ENCODE measurements at regions not wholly inside any gene's neighbourhood (a gene's known extent, or its start where the extent isn't known, plus 50 kb on each side); places are given as distances from the start of the nearest gene placed in this dataset.

DNA sequence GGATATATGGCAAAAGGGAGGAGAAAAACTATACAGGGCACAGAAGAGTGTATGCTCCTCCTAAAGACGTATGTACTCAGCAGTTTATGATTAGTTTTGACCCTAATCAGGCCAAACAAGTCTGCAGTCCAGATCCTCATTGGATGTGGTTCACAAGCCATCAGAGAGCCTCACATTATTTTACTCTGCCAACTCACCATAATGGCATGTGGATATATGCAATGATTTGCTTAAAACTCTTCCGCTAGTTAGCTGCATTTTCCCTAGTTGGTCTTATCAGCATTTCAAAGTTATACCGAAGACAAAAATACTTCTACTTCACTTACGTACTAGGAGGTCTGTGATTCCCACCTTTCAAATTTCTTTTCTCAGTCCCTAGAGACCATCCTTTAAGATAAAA is 198.4 kb downstream of the CMPK2 start:
- no peak for DNase-seq (ENCODE audit: low spot score)

DNA sequence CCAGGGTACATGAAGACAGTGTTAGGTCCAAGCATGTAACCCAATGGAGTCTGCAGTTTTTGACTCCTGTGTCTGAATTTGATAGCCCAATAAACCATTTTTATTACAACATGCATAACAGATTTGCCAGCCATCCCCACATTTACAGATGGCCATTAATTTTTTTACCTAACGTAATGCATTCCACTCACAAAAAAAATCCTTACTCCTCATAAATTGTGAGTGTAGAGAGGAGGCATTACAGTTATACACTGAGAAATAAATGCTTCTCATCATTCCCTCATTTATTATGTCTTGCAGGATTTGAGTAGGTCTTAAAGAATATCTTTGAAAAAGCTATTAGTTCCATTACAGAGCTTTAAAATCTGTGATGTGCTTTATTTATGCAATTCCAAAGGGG is 193.8 kb downstream of the CMPK2 start:
- no peak for DNase-seq (ENCODE audit: low spot score)

- no peak for DNase-seq (ENCODE audit: low spot score)
Observed at GRCh38 chr2:6674381-6674780, 191.3 kb downstream of the CMPK2 start.

GRCh38 chr2:6675791-6676190 is 189.9 kb downstream of the CMPK2 start:
- DNase-seq (ENCODE audit: low spot score), result no peak

DNA sequence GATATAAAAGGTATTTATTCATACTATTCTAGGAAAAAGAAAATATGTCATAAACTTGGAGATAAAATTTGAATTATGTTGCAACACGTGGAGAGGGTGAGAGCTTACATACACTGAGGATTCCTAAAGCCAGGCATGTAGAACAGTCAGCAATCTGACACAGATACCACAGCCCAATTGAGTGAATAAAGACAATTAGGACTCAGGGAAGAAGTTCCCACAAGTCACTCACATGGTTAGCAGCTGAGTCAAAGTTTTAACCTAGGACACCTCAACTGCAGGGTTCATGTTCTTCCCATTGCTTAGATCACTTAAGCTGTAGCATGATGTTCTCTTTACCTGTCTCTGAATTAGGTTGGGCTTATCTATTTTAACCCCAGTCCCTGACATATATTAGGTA is 189.5 kb downstream of the CMPK2 start:
- no peak for DNase-seq (ENCODE audit: low spot score)

DNA sequence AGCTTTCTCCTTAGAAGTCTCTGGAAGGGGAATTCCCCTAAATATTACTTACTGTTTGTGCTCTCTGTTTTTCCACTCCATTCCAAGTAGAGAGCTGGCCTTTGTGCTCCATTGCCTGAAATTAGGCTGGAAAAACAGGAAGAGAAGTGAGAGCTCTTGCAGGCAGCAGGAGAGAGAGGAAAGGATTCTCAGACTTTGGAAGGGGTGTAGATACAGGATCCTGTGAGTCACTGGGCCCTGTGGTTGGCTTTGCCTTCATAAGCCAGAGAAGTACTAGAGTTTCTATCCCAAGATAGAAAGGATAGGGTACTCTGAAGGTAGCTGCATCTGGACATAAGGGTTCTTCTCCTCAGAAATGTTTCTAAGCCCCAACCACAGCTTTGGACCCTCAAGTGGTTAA is 188.9 kb downstream of the CMPK2 start:
- DNase-seq (ENCODE audit: low spot score), result no peak

- DNase-seq (ENCODE audit: low spot score), result no peak
Observed at GRCh38 chr2:6679471-6679870, 186.2 kb downstream of the CMPK2 start.

DNA sequence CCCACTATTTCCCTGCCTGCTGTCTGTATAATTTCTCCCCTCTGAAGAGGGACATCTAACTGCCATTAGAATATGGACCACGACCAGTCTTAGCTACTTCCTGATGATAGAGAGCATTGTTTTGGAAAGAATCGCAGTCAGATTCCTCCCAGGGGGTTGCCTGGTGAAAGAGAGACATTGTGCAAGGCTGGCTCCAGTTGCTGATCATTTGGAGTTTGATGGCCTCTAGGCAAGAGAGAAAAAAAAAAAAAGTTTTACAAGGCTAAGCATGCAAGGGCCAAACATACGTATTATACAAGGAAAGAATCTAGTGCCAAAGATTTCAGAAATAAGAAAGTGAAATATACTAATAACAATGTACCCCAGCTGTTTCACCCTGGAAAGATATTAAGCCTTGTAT is 182.2 kb downstream of the CMPK2 start:
- DNase-seq (ENCODE audit: low spot score), result no peak

DNA sequence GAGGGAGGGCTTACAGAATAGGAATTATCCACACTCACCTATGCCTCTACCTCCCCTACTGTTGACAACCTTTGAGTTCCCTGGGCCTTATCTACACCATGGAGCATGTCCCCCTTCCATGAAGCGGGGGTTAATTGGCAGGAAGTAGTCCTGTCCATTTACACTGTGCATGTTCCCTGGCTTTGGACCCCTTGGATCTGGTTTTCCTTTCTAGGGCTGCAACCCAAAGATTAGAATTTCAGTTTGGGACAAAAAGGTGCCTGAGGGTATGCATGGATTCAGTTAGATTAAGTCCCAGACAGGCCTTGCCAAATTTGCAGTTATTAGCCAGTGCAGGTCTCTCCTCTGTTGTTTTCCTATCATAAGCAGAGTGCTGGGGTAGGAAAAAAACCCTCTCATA is 180.3 kb downstream of the CMPK2 start:
- DNase-seq (ENCODE audit: low spot score), result no peak

- no peak for DNase-seq (ENCODE audit: low spot score)
Observed at GRCh38 chr2:6692056-6692455, 173.7 kb downstream of the CMPK2 start.

- no peak for DNase-seq (ENCODE audit: low spot score)
Observed at GRCh38 chr2:6692819-6693218, 172.9 kb downstream of the CMPK2 start.

- no peak for DNase-seq (ENCODE audit: low spot score)
Observed at GRCh38 chr2:6694555-6694954, 171.2 kb downstream of the CMPK2 start.

GRCh38 chr2:6700335-6700734 is 165.4 kb downstream of the CMPK2 start:
- DNase-seq (ENCODE audit: low spot score), result no peak

GRCh38 chr2:6704077-6704476 is 161.6 kb downstream of the CMPK2 start:
- DNase-seq (ENCODE audit: low spot score), result no peak

DNA sequence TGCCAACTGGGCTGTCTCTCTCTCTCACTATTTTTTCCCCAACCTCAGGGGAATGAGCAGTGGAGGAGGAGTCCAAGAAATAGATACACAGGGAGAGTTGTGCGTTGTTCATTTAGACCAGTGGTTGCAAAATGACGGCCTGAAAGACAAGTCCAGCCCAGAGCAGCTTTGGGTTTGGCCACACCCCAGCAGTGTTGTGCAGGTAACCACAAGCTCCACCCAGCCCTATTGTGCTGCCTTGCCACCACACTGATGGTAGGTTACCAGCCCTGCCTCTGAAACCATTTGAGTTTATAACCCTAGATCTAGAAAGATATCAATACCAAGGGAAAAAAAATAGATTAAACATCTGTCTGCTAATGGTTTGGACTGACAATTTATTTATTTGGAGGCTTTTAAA is 144.3 kb downstream of the CMPK2 start:
- DNase-seq (ENCODE audit: low spot score), result no peak

DNA sequence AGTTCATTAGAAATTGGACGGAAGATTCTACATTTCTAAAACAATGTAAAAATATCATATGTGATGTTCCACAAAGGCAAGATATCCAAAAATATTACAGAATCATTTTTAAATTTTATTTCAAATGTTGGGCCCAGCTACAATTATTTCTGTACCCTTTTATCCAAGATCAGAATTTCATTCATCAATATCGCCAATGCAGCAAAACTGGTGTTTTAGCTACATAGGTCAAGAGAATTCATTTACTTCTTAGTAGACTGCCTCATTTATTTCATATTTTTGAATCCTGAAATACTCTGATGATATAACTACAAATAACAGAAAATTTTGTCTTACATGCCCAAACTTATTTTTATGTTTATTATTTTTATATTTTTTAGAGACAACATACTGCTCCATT is 143.1 kb downstream of the CMPK2 start:
- DNase-seq (ENCODE audit: low spot score), result no peak

GRCh38 chr2:6723865-6724604 is 141.7 kb downstream of the CMPK2 start:
- DNase-seq (ENCODE audit: low spot score), result no peak

GRCh38 chr2:6724605-6725140 is 141.0 kb downstream of the CMPK2 start:
- no peak for DNase-seq (ENCODE audit: low spot score)

GRCh38 chr2:6728156-6728555 is 137.6 kb downstream of the CMPK2 start:
- no peak for DNase-seq (ENCODE audit: low spot score)

DNA sequence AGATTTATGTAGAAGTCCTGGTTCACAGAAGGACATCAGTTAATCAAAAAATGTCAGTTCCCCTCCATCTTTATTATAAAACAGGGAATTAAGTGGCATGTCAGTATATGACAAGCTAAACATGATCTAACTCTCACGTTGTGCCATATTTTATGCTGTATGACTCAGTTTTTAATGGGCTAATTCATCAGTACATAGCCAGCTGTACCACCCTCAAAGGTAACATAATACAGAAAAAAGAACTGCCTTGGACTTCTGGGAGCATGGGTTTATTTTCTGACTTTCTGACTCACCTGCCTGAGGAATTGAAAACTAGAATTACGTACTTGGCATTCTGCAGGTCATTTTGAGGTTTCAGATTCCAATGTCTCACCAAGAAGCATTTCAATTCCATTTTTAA is 135.7 kb downstream of the CMPK2 start:
- DNase-seq (ENCODE audit: low spot score), result no peak

DNA sequence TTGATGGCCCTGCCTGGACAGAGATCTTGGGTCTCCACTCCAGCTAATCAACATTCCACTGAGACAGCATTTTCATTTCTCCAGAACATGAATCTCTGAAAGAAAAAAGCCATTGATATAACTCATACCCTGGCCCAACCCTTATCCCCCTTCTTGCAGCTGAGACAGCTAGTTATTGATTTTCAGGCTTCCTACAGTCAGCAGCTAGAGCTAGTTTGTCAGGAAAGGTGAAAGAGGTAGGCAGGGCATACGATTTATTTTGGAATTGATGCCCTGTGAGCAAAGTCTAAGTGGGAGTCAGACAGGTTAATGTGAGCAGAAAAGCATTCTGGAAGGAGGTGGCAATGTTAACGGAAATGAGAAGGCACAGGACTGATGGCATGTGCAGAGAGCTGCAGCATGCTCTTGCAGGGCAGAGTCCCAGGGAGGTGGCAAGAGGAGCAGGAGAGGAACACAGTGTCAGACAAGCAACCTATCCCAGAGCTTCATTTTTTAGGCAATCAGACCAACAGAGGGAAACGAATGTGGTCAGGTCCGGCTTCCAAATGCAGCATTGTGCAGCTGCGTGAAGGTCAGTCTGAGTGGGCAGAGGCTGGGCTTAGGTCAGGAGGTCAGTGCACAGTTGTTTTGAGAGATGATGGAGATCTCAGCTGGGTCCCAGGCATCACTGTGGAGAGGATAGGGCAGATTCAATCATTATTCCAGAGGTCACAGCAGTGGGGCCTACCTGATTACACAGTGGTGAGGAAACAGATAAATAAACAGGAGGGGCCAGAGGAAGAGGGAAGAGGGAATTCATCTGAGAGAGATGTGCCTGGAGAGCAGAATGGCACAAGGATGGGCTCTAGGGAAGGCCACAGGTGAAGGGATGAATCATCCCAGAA is 134.8 kb downstream of the CMPK2 start:
- no peak for DNase-seq (ENCODE audit: low spot score)

DNA sequence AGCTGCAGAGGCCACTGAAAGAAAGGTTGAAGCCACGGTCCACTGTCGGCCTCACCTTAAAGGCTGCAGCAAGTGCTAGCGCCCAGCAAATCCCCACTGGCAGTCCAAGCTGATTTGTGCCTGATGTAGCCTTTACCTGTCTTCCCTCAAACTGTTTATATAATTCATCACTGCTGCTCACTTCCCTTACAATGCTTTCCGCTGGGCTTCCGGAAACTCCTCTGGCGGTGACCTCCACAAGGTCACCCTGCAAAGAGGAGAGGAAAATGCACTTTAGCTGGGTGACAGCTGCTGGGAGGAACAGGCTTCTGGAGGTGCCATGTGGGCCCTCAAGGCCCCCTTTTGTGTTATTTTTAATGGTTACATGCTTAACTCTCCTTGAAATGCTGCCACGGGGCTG is 126.2 kb downstream of the CMPK2 start:
- DNase-seq (ENCODE audit: low spot score), result no peak

- no peak for DNase-seq (ENCODE audit: low spot score)
Observed at GRCh38 chr2:6741229-6741628, 124.5 kb downstream of the CMPK2 start.
